K562 (cell line): ENCODE measurements at regions not wholly inside any gene's neighbourhood (a gene's known extent, or its start where the extent isn't known, plus 50 kb on each side); places are given as distances from the start of the nearest gene placed in this dataset.

Experiments used
- ATAC-seq: fragments of 200-7000 bp; cut with Tn5 transposase; 3 replicates; pipeline ENCODE4 v1.9.1; 2020; ENCODE audit warnings: moderate library complexity
- BruUV-seq: library from RNA; stranded (reverse); fragments of 400-500 nt; replicated peaks from 2 replicates; lab custom pipeline; 2021; lab: Mats Ljungman, UMichigan
- CTCF ChIA-PET: fragments of 300-600 bp; formaldehyde crosslinking; extraction: SDS; loops from one replicate; lab custom pipeline; 2021; ENCODE audit warnings: low intra/inter-chr PET ratio; lab: Yijun Ruan, JAX
- POLR2A ChIA-PET: fragments of 300-600, 350-650 bp; sonication (Branson Sonifier 250); formaldehyde crosslinking; extraction: SDS; loops from one replicate; lab custom pipeline; 2021; ENCODE audit warnings: antibody characterized with exemption, inconsistent platforms; lab: Yijun Ruan, JAX
- DNase-seq, 4 experiments: peaks; one replicate each; pipeline versions ENCODE4 v3.0.0 to v3.0.0-alpha.2; 2011 to 2018; ENCODE audit warnings: low spot score in 3 of 4, mixed read lengths in 3 of 4; ENCODE audit errors: extremely low read depth in 1 of 4
- FAIRE-seq: peaks from 2 replicates; lab custom pipeline; 2011; peaks lifted over from hg19 to GRCh38; lab: Jason Lieb, UNC
- H2AFZ ChIP-seq: 2 replicates; pipeline ENCODE4 v1.6.0; 2011; ENCODE audit warnings: low read depth, low read length, control low read depth, inconsistent platforms
- H3K27ac ChIP-seq: fragments of 200-600 bp; 3 replicates; pipeline ENCODE4 v1.8.0; 2011; ENCODE audit warnings: low read depth, mild to moderate bottlenecking, control low read depth, inconsistent platforms, low read length, moderate library complexity, mixed read lengths; ENCODE audit errors: extremely low read depth
- H3K27me3 ChIP-seq, 2 experiments: fragments of 300-600 bp in 1 of 2; 2 replicates in 1 of 2; 3 replicates in 1 of 2; pipeline versions ENCODE4 v1.6.0 to v1.8.0; 2011; ENCODE audit warnings: inconsistent platforms in 2 of 2, low read length in 2 of 2, mild to moderate bottlenecking in 1 of 2, mixed read lengths in 1 of 2, moderate library complexity in 1 of 2; ENCODE audit not compliant: control insufficient read depth in 2 of 2, insufficient read depth in 2 of 2
- H3K36me3 ChIP-seq: fragments of 300-600 bp; 3 replicates; pipeline ENCODE4 v1.8.0; 2011; ENCODE audit warnings: mild to moderate bottlenecking, low read length, inconsistent platforms; ENCODE audit not compliant: control insufficient read depth, insufficient read depth
- H3K4me1 ChIP-seq, 2 experiments: fragments of 200-600 bp in 1 of 2; replicated peaks in 1 of 2; 2 replicates in 1 of 2; 3 replicates in 1 of 2; pipeline versions ENCODE4 v1.5.1 to v1.8.0; 2011; ENCODE audit warnings: inconsistent platforms in 2 of 2, low read length in 2 of 2, mild to moderate bottlenecking in 1 of 2, mixed read lengths in 1 of 2, moderate library complexity in 1 of 2; ENCODE audit not compliant: control insufficient read depth in 2 of 2, insufficient read depth in 2 of 2
- H3K4me2 ChIP-seq: 2 replicates; pipeline ENCODE4 v1.6.1; 2011; ENCODE audit warnings: low read length, control low read depth, inconsistent platforms, mixed read lengths; ENCODE audit not compliant: insufficient read depth
- H3K4me3 ChIP-seq: fragments of 200-600 bp; sonication (generic), shearing (Covaris generic); 2 replicates; pipeline ENCODE4 v1.5.1; 2016; ENCODE audit warnings: control low read depth, inconsistent platforms
- H3K79me2 ChIP-seq: fragments of 200-600 bp; 3 replicates; pipeline ENCODE4 v1.8.0; 2011; ENCODE audit warnings: low read length, inconsistent platforms; ENCODE audit not compliant: control insufficient read depth, insufficient read depth
- H3K9ac ChIP-seq, 2 experiments: 2 replicates each; pipeline versions ENCODE4 v1.6.0 to v1.6.1; 2011; ENCODE audit warnings: low read depth in 2 of 2, low read length in 2 of 2, control low read depth in 1 of 2, inconsistent platforms in 1 of 2, mild to moderate bottlenecking in 1 of 2, mixed read lengths in 1 of 2; ENCODE audit not compliant: insufficient read depth in 1 of 2
- H3K9me1 ChIP-seq: one replicate; pipeline ENCODE4 v1.6.0; 2011; ENCODE audit warnings: inconsistent platforms, mild to moderate bottlenecking, low read length, moderate library complexity; ENCODE audit not compliant: control insufficient read depth, insufficient read depth
- H3K9me3 ChIP-seq: replicated peaks from 2 replicates; pipeline ENCODE4 v1.5.1; 2011; ENCODE audit warnings: low read depth, low read length, inconsistent platforms; ENCODE audit not compliant: control insufficient read depth, insufficient read depth
- H4K20me1 ChIP-seq: replicated peaks from 2 replicates; pipeline ENCODE4 v1.6.1; 2011; ENCODE audit warnings: low read length, inconsistent platforms, mixed read lengths; ENCODE audit not compliant: control insufficient read depth, insufficient read depth
- CREM ChIP-seq: IDR thresholded peaks from 2 replicates; pipeline ENCODE4 v1.6.1; 2014; ENCODE audit warnings: antibody characterized with exemption, low read depth
- FOXK1 ChIP-seq: sonication (generic); formaldehyde crosslinking; IDR thresholded peaks from 2 replicates; pipeline ENCODE4 v1.8.0; 2022; ENCODE audit warnings: missing genetic modification reagents, mild to moderate bottlenecking, borderline replicate concordance
- POLR2A ChIP-seq: fragments of 450-650 bp; conservative IDR thresholded peaks from 2 replicates; pipeline ENCODE4 v1.6.1; 2016
- POLR2AphosphoS2 ChIP-seq: IDR thresholded peaks from 2 replicates; pipeline ENCODE4 v1.6.1; 2012; ENCODE audit warnings: low read length, improper control_type of control experiment
- ZBTB33 ChIP-seq: sonication (generic); formaldehyde crosslinking; IDR thresholded peaks from 2 replicates; pipeline ENCODE4 v1.8.1; 2023; ENCODE audit warnings: mild to moderate bottlenecking, missing genetic modification reagents
- ZFP30 ChIP-seq: fragments of 250-450 bp; sonication (Bioruptor Pico); IDR thresholded peaks from 2 replicates; pipeline ENCODE4 v1.8.0; 2022; ENCODE audit warnings: moderate library complexity, mild to moderate bottlenecking, inconsistent platforms, borderline replicate concordance
- ZNF282 ChIP-seq: sonication (generic); formaldehyde crosslinking; IDR thresholded peaks from 2 replicates; pipeline ENCODE4 v1.8.1; 2023; ENCODE audit warnings: missing genetic modification reagents
- ZNF445 ChIP-seq: fragments of 250-450 bp; sonication (Bioruptor Pico); IDR thresholded peaks from 2 replicates; pipeline ENCODE4 v1.4.0; 2020; ENCODE audit warnings: low read depth, mild to moderate bottlenecking, moderate library complexity
- WGBS: fragments of 100-300 bp; shearing (Covaris generic); methylation state at CpG from one replicate; pipeline ENCODE4 v1.1.6; 2016; ENCODE audit warnings: low coverage, mixed read lengths; ENCODE audit not compliant: insufficient coverage; ENCODE audit errors: missing lambda C conversion rate; 5-methylcytosine and 5-hydroxymethylcytosine counted together
- in situ Hi-C: fragments of 300-500 bp; cut with MboI; formaldehyde crosslinking; loops from 4 replicates; pipeline ENCODE4 v1.15.0; 2018; ENCODE audit warnings: inconsistent platforms, mixed read lengths
- intact Hi-C: fragments of 100-400 bp; cut with micrococcal nuclease; formaldehyde crosslinking; loops from 2 replicates; pipeline ENCODE4 v1.14.2; 2022
- TF ChIP-seq, protein P1 (sequence below): sonication (generic); formaldehyde crosslinking; IDR thresholded peaks from 2 replicates; pipeline ENCODE4 v1.8.0; 2023; ENCODE audit warnings: mild to moderate bottlenecking, missing genetic modification reagents
- TF ChIP-seq, protein P2 (sequence below): sonication (generic); formaldehyde crosslinking; IDR thresholded peaks from 2 replicates; pipeline ENCODE4 v1.8.0; 2022; ENCODE audit warnings: missing genetic modification reagents, mild to moderate bottlenecking, moderate library complexity, borderline replicate concordance
- TF ChIP-seq, protein P3 (sequence below), 3 experiments: fragments of 200-800 bp in 1 of 3; sonication (Bioruptor generic) in 1 of 3; sonication (generic) in 1 of 3; formaldehyde crosslinking in 1 of 3; IDR thresholded peaks; 2 replicates each; pipeline versions ENCODE4 v1.6.1 to v1.8.0; 2016 to 2022; ENCODE audit warnings: mild to moderate bottlenecking in 2 of 3, missing compliant biosample characterization in 2 of 3, missing genetic modification characterization in 2 of 3, missing genetic modification reagents in 1 of 3

- no peak for FAIRE-seq
- Histone ChIP-seq H3K27me3 (no peaks in the 10 kb centered on the region), H2AFZ (no peak overlapping the region), H3K9me3 (no peaks in the 10 kb centered on the region), H3K79me2 (no peaks in the 10 kb centered on the region), H3K27ac (no peak overlapping the region), H3K4me3 (no peak overlapping the region), H3K9ac (no peak overlapping the region), H3K9me1 (no peaks in the 10 kb centered on the region), H3K4me1 (no peaks in the 10 kb centered on the region), H4K20me1 (no peaks in the 10 kb centered on the region), H3K4me2 (no peak overlapping the region), H3K36me3 (no peaks in the 10 kb centered on the region)
- intact Hi-C loops (no loop called here), in situ Hi-C loops (no loop called here)
- BruUV-seq, result no TSS peak
- TF ChIP-seq, protein P1, sequence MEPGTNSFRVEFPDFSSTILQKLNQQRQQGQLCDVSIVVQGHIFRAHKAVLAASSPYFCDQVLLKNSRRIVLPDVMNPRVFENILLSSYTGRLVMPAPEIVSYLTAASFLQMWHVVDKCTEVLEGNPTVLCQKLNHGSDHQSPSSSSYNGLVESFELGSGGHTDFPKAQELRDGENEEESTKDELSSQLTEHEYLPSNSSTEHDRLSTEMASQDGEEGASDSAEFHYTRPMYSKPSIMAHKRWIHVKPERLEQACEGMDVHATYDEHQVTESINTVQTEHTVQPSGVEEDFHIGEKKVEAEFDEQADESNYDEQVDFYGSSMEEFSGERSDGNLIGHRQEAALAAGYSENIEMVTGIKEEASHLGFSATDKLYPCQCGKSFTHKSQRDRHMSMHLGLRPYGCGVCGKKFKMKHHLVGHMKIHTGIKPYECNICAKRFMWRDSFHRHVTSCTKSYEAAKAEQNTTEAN (CRISPR knock-in tag), result no peak
- TF ChIP-seq FOXK1 (no peak), POLR2A (no peak)
- TF ChIP-seq, protein P2, sequence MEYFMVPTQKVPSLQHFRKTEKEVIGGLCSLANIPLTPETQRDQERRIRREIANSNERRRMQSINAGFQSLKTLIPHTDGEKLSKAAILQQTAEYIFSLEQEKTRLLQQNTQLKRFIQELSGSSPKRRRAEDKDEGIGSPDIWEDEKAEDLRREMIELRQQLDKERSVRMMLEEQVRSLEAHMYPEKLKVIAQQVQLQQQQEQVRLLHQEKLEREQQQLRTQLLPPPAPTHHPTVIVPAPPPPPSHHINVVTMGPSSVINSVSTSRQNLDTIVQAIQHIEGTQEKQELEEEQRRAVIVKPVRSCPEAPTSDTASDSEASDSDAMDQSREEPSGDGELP (CRISPR knock-in tag), result no peak
- no peak for DNase-seq
- ChIA-PET POLR2A (no interaction called here), CTCF (no interaction called here)
- 2% methylated on average over 4 of the region's 4 CpGs for WGBS
- ATAC-seq, result no peak
Measured at GRCh38 chr16:7200320-7200719, 132.3 kb upstream of the RBFOX1 start.

- Histone ChIP-seq H2AFZ (no peak overlapping the region), H3K4me3 (no peak overlapping the region), H3K79me2 (no peaks in the 10 kb centered on the region), H3K36me3 (no peaks in the 10 kb centered on the region), H4K20me1 (0 out of 2 replicates have a peak, but pooled peaks cover 2% of the 10 kb centered on the region), H3K9me3 (no peaks in the 10 kb centered on the region), H3K4me1 (no peaks in the 10 kb centered on the region), H3K9me1 (no peaks in the 10 kb centered on the region), H3K4me2 (no peak overlapping the region), H3K9ac (no peak overlapping the region), H3K27ac (no peak overlapping the region), H3K27me3 (no peaks in the 10 kb centered on the region)
- in situ Hi-C loops (no loop called here), intact Hi-C loops (no loop called here)
- ChIA-PET POLR2A (no interaction called here), CTCF (interaction anchor here (0.6 kb wide), 1 partner anchor 1671 kb away, joined by 3 read pairs; no protein-coding TSS in a partner anchor)
- DNase-seq (peak in 2 of 4 experiments; percentile 5 to 10), ATAC-seq (no peak), FAIRE-seq (peak; percentile 15)
- WGBS, result 1% methylated on average over 4 of the region's 4 CpGs
- BruUV-seq, result no TSS peak
- TF ChIP-seq ZNF445 (CRISPR knock-in tag), result no peak
- no peak for TF ChIP-seq ZBTB33 (CRISPR knock-in tag)
- TF ChIP-seq ZFP30, result no peak
- TF ChIP-seq, protein P3, sequence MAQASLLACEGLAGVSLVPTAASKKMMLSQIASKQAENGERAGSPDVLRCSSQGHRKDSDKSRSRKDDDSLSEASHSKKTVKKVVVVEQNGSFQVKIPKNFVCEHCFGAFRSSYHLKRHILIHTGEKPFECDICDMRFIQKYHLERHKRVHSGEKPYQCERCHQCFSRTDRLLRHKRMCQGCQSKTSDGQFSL (CRISPR knock-in tag; IDR thresholded peaks at IDR 0.05), result no peak
- TF ChIP-seq, protein P3 (tag; IDR thresholded peaks at IDR 0.05), result no peak
- TF ChIP-seq CREM, result no peak
- TF ChIP-seq ZNF282 (CRISPR knock-in tag), result no peak
- TF ChIP-seq POLR2AphosphoS2, result no peak
Measured at GRCh38 chr16:7185689-7186088, 147.0 kb upstream of the RBFOX1 start.
